H1 (cell line): ENCODE measurements at regions not wholly inside any gene's neighbourhood (a gene's known extent, or its start where the extent isn't known, plus 50 kb on each side); places are given as distances from the start of the nearest gene placed in this dataset.

Source experiments
- CTCF ChIA-PET: fragments of 300-600 bp; sonication (Branson Sonifier 250); formaldehyde crosslinking; loops from one replicate; lab custom pipeline; 2021; ENCODE audit not compliant: partially characterized antibody; lab: Charles Lee
- POLR2A ChIA-PET: fragments of 300-600 bp; sonication (Branson Sonifier 250); formaldehyde crosslinking; loops from one replicate; lab custom pipeline; 2021; ENCODE audit warnings: inconsistent platforms; ENCODE audit not compliant: partially characterized antibody; lab: Charles Lee
- DNase-seq, 2 experiments: peaks; one replicate each; pipeline versions ENCODE4 v3.0.0 to v3.0.0-alpha.2; 2010 to 2022; ENCODE audit warnings: low spot score in 2 of 2, low read depth in 1 of 2, mixed read lengths in 1 of 2
- FAIRE-seq: peaks from 2 replicates; lab custom pipeline; 2011; peaks lifted over from hg19 to GRCh38; lab: Jason Lieb, UNC
- H2AFZ ChIP-seq: 2 replicates; pipeline ENCODE4 v1.8.1; 2012; ENCODE audit warnings: low read length, inconsistent platforms
- H2AK5ac ChIP-seq: 2 replicates; pipeline ENCODE4 v1.6.1; 2013; ENCODE audit warnings: low read depth, low read length
- H2BK120ac ChIP-seq: replicated peaks from 2 replicates; pipeline ENCODE3; 2013; ENCODE audit warnings: low read depth, low read length, inconsistent platforms
- H2BK12ac ChIP-seq: 2 replicates; pipeline ENCODE4 v1.6.1; 2013; ENCODE audit warnings: low read depth, low read length
- H2BK15ac ChIP-seq: 2 replicates; pipeline ENCODE4 v1.6.1; 2013; ENCODE audit warnings: low read length
- H2BK20ac ChIP-seq: 2 replicates; pipeline ENCODE4 v1.6.1; 2013; ENCODE audit warnings: low read length
- H2BK5ac ChIP-seq: 2 replicates; pipeline ENCODE4 v1.6.1; 2013; ENCODE audit warnings: low read depth, low read length
- H3K14ac ChIP-seq: 2 replicates; pipeline ENCODE4 v1.6.1; 2013; ENCODE audit warnings: inconsistent platforms; ENCODE audit not compliant: insufficient read length
- H3K18ac ChIP-seq: 2 replicates; pipeline ENCODE4 v1.6.1; 2013; ENCODE audit warnings: low read length; ENCODE audit errors: extremely low read depth
- H3K23ac ChIP-seq: 2 replicates; pipeline ENCODE4 v1.6.1; 2013; ENCODE audit warnings: inconsistent platforms; ENCODE audit not compliant: insufficient read length
- H3K23me2 ChIP-seq: 2 replicates; pipeline ENCODE4 v1.6.1; 2013; ENCODE audit warnings: low read depth, low read length
- H3K27ac ChIP-seq: 2 replicates; pipeline ENCODE4 v1.6.1; 2011; ENCODE audit warnings: low read depth, low read length, inconsistent platforms
- H3K27me3 ChIP-seq, 4 experiments: replicated peaks in 1 of 4; 1 replicate in 1 of 4; 2 replicates in 3 of 4; pipeline versions ENCODE4 v1.6.1 to v1.8.1; 2011 to 2013; ENCODE audit warnings: low read length in 3 of 4, mild to moderate bottlenecking in 3 of 4, inconsistent platforms in 2 of 4, mixed read lengths in 2 of 4, moderate library complexity in 1 of 4; ENCODE audit not compliant: control insufficient read depth in 3 of 4, insufficient read depth in 3 of 4; ENCODE audit errors: extremely low read depth in 1 of 4
- H3K36me3 ChIP-seq, 4 experiments: 2 replicates each; pipeline versions ENCODE4 v1.6.1 to v1.8.1; 2011 to 2013; ENCODE audit warnings: mild to moderate bottlenecking in 4 of 4, low read length in 3 of 4, moderate library complexity in 2 of 4, control low read depth in 1 of 4, inconsistent platforms in 1 of 4; ENCODE audit not compliant: insufficient read depth in 4 of 4, control insufficient read depth in 2 of 4
- H3K4ac ChIP-seq: replicated peaks from 2 replicates; pipeline ENCODE3; 2013; ENCODE audit warnings: low read length, low read depth, mixed read lengths, inconsistent platforms; ENCODE audit not compliant: insufficient read length
- H3K4me1 ChIP-seq, 4 experiments: replicated peaks in 1 of 4; 1 replicate in 1 of 4; 2 replicates in 3 of 4; pipeline versions ENCODE4 v1.6.1 to v1.8.1; 2011 to 2013; ENCODE audit warnings: low read length in 3 of 4, inconsistent platforms in 2 of 4, mixed read lengths in 1 of 4; ENCODE audit not compliant: insufficient read depth in 4 of 4, control insufficient read depth in 3 of 4
- H3K4me2 ChIP-seq, 2 experiments: 2 replicates each; pipeline versions ENCODE4 v1.6.1 to v1.8.1; 2011 to 2013; ENCODE audit warnings: low read depth in 2 of 2, low read length in 2 of 2, control low read depth in 1 of 2, inconsistent platforms in 1 of 2, mild to moderate bottlenecking in 1 of 2; ENCODE audit not compliant: insufficient read depth in 1 of 2
- H3K4me3 ChIP-seq, 4 experiments: fragments of 200-600, 300-600 bp in 1 of 4; sonication (generic), shearing (Covaris generic), sonication (Bioruptor Twin) in 1 of 4; 2 replicates each; pipeline versions ENCODE4 v1.5.1 to v1.8.1; 2011 to 2016; ENCODE audit warnings: low read length in 4 of 4, low read depth in 3 of 4, control low read depth in 2 of 4, inconsistent platforms in 2 of 4, mild to moderate bottlenecking in 2 of 4, mixed read lengths in 1 of 4, moderate library complexity in 1 of 4; ENCODE audit not compliant: insufficient read depth in 2 of 4; ENCODE audit errors: extremely low read depth in 1 of 4
- H3K56ac ChIP-seq: replicated peaks from 2 replicates; pipeline ENCODE3; 2013; ENCODE audit warnings: low read depth, mild to moderate bottlenecking, mixed read lengths, low read length, inconsistent platforms; ENCODE audit not compliant: insufficient read length
- H3K79me1 ChIP-seq: 2 replicates; pipeline ENCODE4 v1.6.1; 2013; ENCODE audit warnings: low read depth, low read length, control low read depth
- H3K79me2 ChIP-seq, 2 experiments: 2 replicates each; pipeline versions ENCODE4 v1.6.1 to v1.8.1; 2012 to 2013; ENCODE audit warnings: low read length in 2 of 2, mild to moderate bottlenecking in 2 of 2, inconsistent platforms in 1 of 2; ENCODE audit not compliant: insufficient read depth in 2 of 2, control insufficient read depth in 1 of 2
- H3K9ac ChIP-seq, 4 experiments: replicated peaks in 1 of 4; 1 replicate in 1 of 4; 2 replicates in 3 of 4; pipeline versions ENCODE4 v1.6.1 to v1.8.1; 2011 to 2013; ENCODE audit warnings: low read depth in 3 of 4, low read length in 3 of 4, control low read depth in 2 of 4, mild to moderate bottlenecking in 2 of 4, moderate library complexity in 2 of 4, inconsistent platforms in 1 of 4; ENCODE audit errors: extremely low read depth in 1 of 4
- H3K9me3 ChIP-seq, 2 experiments: 2 replicates each; pipeline versions ENCODE4 v1.6.1 to v1.8.1; 2012 to 2013; ENCODE audit warnings: mild to moderate bottlenecking in 2 of 2, moderate library complexity in 2 of 2, control low read depth in 1 of 2, inconsistent platforms in 1 of 2, low read depth in 1 of 2, low read length in 1 of 2, mixed read lengths in 1 of 2; ENCODE audit not compliant: insufficient read depth in 2 of 2
- H4K20me1 ChIP-seq, 2 experiments: replicated peaks in 1 of 2; 2 replicates each; pipeline versions ENCODE3 to v1.8.1; 2011 to 2013; ENCODE audit warnings: inconsistent platforms in 2 of 2, low read length in 2 of 2, mild to moderate bottlenecking in 1 of 2; ENCODE audit not compliant: insufficient read depth in 2 of 2, control insufficient read depth in 1 of 2
- H4K5ac ChIP-seq: 2 replicates; pipeline ENCODE4 v1.6.1; 2013; ENCODE audit warnings: low read length, low read depth, mixed read lengths, inconsistent platforms; ENCODE audit not compliant: insufficient read length
- H4K8ac ChIP-seq: 2 replicates; pipeline ENCODE4 v1.8.0; 2013; ENCODE audit warnings: mild to moderate bottlenecking, moderate library complexity, low read length, inconsistent platforms; ENCODE audit not compliant: insufficient read depth; ENCODE audit errors: extremely low read depth
- H4K91ac ChIP-seq: replicated peaks from 2 replicates; pipeline ENCODE3; 2013; ENCODE audit warnings: low read length, mixed read lengths, inconsistent platforms; ENCODE audit not compliant: insufficient read length
- KDM5A ChIP-seq: fragments of 200-600 bp; IDR thresholded peaks from 2 replicates; pipeline ENCODE4 v1.7.1; 2012; ENCODE audit warnings: mild to moderate bottlenecking, low read length, inconsistent platforms, mixed read lengths
- WGBS, 2 experiments: shearing (Covaris generic) in 1 of 2; methylation state at CpG; one replicate each; pipeline versions ENCODE4 v1.1.6 to v1.1.7; 2013 to 2015; ENCODE audit warnings: low lambda C conversion rate in 2 of 2, mixed read lengths in 2 of 2, inconsistent platforms in 1 of 2, low coverage in 1 of 2, missing lambda C conversion rate in 1 of 2; ENCODE audit not compliant: insufficient replicate concordance in 2 of 2, insufficient coverage in 1 of 2, insufficient read length in 1 of 2; ENCODE audit errors: extremely low coverage in 1 of 2, missing lambda C conversion rate in 1 of 2; 5-methylcytosine and 5-hydroxymethylcytosine counted together
- TF ChIP-seq, protein P1 (sequence below): IDR thresholded peaks from 2 replicates; pipeline ENCODE4 v1.6.1; 2012; ENCODE audit warnings: low read length, inconsistent platforms

DNA sequence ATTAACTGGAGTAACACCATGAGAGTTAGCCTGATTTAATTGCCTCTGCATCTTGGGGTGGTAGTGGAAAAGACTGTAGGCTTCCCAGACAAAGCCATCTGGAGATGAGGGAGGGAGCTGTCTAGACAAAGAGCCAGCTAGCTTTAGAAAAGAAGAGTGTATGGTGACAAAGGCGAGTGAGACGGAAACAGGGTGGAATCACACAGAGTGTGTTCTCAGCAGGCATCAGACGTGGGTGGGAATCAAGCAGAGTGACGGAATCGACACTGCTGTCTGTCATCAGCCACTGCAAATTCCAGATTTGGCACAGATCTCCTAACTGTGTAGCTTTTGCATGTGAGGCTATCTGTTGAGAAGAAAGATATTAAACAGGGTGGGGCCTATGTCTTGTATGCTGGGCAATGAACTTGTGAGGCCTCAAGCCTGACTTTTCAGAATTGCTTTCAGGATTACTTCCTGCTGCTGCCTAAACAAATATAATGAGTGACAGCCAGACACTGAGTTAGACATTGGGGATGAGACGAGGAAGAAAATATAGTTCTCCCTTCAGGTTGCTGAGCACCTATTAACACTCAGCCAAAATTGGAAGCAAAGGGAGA, 236.5 kb upstream of the GRIP1 start:
- H3K4me2 ChIP-seq = no peak overlapping the region
- FAIRE-seq = no peak
- no peak for DNase-seq

More for the DNA sequence above, 236.5 kb upstream of the GRIP1 start:
- no peak overlapping the region for H3K56ac ChIP-seq
- H2BK5ac ChIP-seq = no peak overlapping the region
- no peak overlapping the region for H3K14ac ChIP-seq
- no peak overlapping the region for H3K9ac ChIP-seq
- H2BK20ac ChIP-seq = no peak overlapping the region
- no peaks in the 10 kb centered on the region for H4K20me1 ChIP-seq
- no peak overlapping the region for H3K4me3 ChIP-seq
- ChIA-PET POLR2A (no interaction called here), CTCF (no interaction called here)
- H3K36me3 ChIP-seq = no peaks in the 10 kb centered on the region
- H2BK15ac ChIP-seq = no peak overlapping the region
- no peak overlapping the region for H3K23ac ChIP-seq
- no peaks in the 10 kb centered on the region for H3K9me3 ChIP-seq
- H4K5ac ChIP-seq = no peak overlapping the region
- H2AFZ ChIP-seq = no peak overlapping the region
- H2BK120ac ChIP-seq = no peak overlapping the region
- H3K23me2 ChIP-seq = no peaks in the 10 kb centered on the region
- no peak overlapping the region for H2BK12ac ChIP-seq
- no peak overlapping the region for H4K91ac ChIP-seq
- no peak overlapping the region for H4K8ac ChIP-seq
- H3K79me2 ChIP-seq = peaks cover 0 to 3% of the 10 kb centered on the region in 2 experiments; a peak in 1 of 4 replicates
- H3K4ac ChIP-seq = no peak overlapping the region
- H3K4me1 ChIP-seq = peaks cover 0 to 10% (median 1%) of the 10 kb centered on the region in 4 experiments; a peak in 2 of 7 replicates
- H3K18ac ChIP-seq = peak overlapping the region; percentile 26; the same call in 1 of the 2 replicates
- no peaks in the 10 kb centered on the region for H3K27me3 ChIP-seq
- no peaks in the 10 kb centered on the region; the same call in 1 of the 2 replicates for H3K79me1 ChIP-seq
- 83% methylated on average over 6 of the region's 6 CpGs; no CpG with 5 or more reads in 1 of the 2 experiments for WGBS, 2 experiments
- H3K27ac ChIP-seq = no peak overlapping the region
- TF ChIP-seq KDM5A = no peak
- TF ChIP-seq, protein P1, sequence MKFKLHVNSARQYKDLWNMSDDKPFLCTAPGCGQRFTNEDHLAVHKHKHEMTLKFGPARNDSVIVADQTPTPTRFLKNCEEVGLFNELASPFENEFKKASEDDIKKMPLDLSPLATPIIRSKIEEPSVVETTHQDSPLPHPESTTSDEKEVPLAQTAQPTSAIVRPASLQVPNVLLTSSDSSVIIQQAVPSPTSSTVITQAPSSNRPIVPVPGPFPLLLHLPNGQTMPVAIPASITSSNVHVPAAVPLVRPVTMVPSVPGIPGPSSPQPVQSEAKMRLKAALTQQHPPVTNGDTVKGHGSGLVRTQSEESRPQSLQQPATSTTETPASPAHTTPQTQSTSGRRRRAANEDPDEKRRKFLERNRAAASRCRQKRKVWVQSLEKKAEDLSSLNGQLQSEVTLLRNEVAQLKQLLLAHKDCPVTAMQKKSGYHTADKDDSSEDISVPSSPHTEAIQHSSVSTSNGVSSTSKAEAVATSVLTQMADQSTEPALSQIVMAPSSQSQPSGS = no peak
- H2AK5ac ChIP-seq = no peak overlapping the region
